ENCODE measurements at regions not wholly inside any gene's neighbourhood (a gene's known extent, or its start where the extent isn't known, plus 50 kb on each side); places are given as distances from the start of the nearest gene placed in this dataset.

- TF ChIP-seq, protein P1, sequence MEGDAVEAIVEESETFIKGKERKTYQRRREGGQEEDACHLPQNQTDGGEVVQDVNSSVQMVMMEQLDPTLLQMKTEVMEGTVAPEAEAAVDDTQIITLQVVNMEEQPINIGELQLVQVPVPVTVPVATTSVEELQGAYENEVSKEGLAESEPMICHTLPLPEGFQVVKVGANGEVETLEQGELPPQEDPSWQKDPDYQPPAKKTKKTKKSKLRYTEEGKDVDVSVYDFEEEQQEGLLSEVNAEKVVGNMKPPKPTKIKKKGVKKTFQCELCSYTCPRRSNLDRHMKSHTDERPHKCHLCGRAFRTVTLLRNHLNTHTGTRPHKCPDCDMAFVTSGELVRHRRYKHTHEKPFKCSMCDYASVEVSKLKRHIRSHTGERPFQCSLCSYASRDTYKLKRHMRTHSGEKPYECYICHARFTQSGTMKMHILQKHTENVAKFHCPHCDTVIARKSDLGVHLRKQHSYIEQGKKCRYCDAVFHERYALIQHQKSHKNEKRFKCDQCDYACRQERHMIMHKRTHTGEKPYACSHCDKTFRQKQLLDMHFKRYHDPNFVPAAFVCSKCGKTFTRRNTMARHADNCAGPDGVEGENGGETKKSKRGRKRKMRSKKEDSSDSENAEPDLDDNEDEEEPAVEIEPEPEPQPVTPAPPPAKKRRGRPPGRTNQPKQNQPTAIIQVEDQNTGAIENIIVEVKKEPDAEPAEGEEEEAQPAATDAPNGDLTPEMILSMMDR (IDR thresholded peaks at IDR 0.05): no peak
- Mint-ChIP-seq H3K27me3 (ENCODE audit: insufficient read depth) (no peaks in the 10 kb centered on the region), H3K4me3 (no peak overlapping the region), H3K36me3 (ENCODE audit: low read depth) (no peaks in the 10 kb centered on the region), H3K4me1 (ENCODE audit: low read depth) (no peaks in the 10 kb centered on the region), H3K27ac (no peak overlapping the region), H3K9me3 (peaks cover 23% of the 10 kb centered on the region)
- no peak for DNase-seq
Observed at GRCh38 chr12:86373813-86374212, 117.6 kb upstream of the MGAT4C start.

- no peak for DNase-seq
- H3K4me3 Mint-ChIP-seq: no peak overlapping the region
- no peaks in the 10 kb centered on the region for H3K27me3 Mint-ChIP-seq (ENCODE audit: insufficient read depth)
- H3K36me3 Mint-ChIP-seq (ENCODE audit: low read depth): no peaks in the 10 kb centered on the region
- H3K9me3 Mint-ChIP-seq: peaks cover 27% of the 10 kb centered on the region
- H3K27ac Mint-ChIP-seq: no peak overlapping the region
- TF ChIP-seq, protein P1 (IDR thresholded peaks at IDR 0.05): no peak
- no peaks in the 10 kb centered on the region for H3K4me1 Mint-ChIP-seq (ENCODE audit: low read depth)
Observed at GRCh38 chr12:86367137-86367536, 110.9 kb upstream of the MGAT4C start.

DNA sequence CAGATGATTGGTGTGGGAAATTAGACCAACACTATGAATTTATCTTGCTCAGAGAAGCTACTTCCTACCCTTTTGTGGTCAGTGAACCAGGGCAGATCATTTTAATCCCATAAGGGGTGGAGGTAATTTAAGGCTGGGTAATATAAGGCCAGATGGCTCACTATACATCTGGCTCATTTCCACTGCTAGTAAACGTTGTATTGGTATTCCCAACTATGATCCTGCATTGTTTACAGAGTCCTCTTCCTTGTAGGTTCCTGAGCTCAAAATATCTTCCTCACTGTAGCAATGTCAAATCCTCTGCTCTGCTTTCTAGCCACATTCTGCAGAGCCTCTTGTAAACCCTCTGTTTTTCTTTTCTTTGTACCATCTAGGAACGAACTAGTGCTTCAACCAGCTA is 93.0 kb upstream of the MGAT4C start:
- Mint-ChIP-seq H3K4me3 (no peak overlapping the region), H3K27ac (no peak overlapping the region), H3K27me3 (ENCODE audit: insufficient read depth) (no peaks in the 10 kb centered on the region), H3K36me3 (ENCODE audit: low read depth) (no peaks in the 10 kb centered on the region), H3K9me3 (peaks cover 9% of the 10 kb centered on the region), H3K4me1 (ENCODE audit: low read depth) (no peaks in the 10 kb centered on the region)
- DNase-seq: no peak
- TF ChIP-seq, protein P1 (IDR thresholded peaks at IDR 0.05): no peak

- TF ChIP-seq, protein P1 (IDR thresholded peaks at IDR 0.05): no peak
- DNase-seq: no peak
- no peaks in the 10 kb centered on the region; the same call in 1 of the 2 replicates for H3K36me3 Mint-ChIP-seq (ENCODE audit: low read depth)
- H3K27me3 Mint-ChIP-seq (ENCODE audit: insufficient read depth): no peaks in the 10 kb centered on the region
- no peak overlapping the region for H3K4me3 Mint-ChIP-seq
- H3K9me3 Mint-ChIP-seq: peaks cover 50% of the 10 kb centered on the region
- H3K27ac Mint-ChIP-seq: no peak overlapping the region
- no peaks in the 10 kb centered on the region for H3K4me1 Mint-ChIP-seq (ENCODE audit: low read depth)
Observed at GRCh38 chr12:86333955-86334522, 77.8 kb upstream of the MGAT4C start.

DNA sequence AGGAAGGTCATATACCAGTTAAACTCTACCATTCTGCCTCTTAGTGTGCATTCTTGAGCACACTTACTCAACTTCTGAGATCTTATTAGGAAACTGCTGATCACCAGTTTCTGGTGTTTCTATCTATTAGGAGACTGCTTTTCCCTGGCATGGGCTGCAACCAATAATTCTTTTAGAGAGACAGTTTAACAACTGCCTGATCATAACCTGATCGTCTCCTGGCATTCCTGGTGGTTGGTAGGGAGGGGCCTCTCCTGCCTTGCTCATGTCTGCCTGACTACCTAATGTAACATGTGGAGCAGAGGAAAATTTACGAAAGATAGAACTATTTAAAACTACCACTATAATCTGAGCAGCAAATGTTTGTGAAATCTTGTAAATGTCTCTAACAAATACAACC is 75.3 kb upstream of the MGAT4C start:
- no peaks in the 10 kb centered on the region; the same call in 1 of the 2 replicates for H3K36me3 Mint-ChIP-seq (ENCODE audit: low read depth)
- peaks cover 41% of the 10 kb centered on the region for H3K9me3 Mint-ChIP-seq
- no peaks in the 10 kb centered on the region for H3K4me1 Mint-ChIP-seq (ENCODE audit: low read depth)
- no peak overlapping the region for H3K4me3 Mint-ChIP-seq
- H3K27ac Mint-ChIP-seq: no peak overlapping the region
- TF ChIP-seq, protein P1 (IDR thresholded peaks at IDR 0.05): no peak
- no peaks in the 10 kb centered on the region for H3K27me3 Mint-ChIP-seq (ENCODE audit: insufficient read depth)
- no peak for DNase-seq

GRCh38 chr12:86331012-86331411 is 74.8 kb upstream of the MGAT4C start:
- Mint-ChIP-seq H3K4me1 (ENCODE audit: low read depth) (no peaks in the 10 kb centered on the region), H3K9me3 (peaks cover 37% of the 10 kb centered on the region), H3K36me3 (ENCODE audit: low read depth) (no peaks in the 10 kb centered on the region; the same call in 1 of the 2 replicates), H3K27me3 (ENCODE audit: insufficient read depth) (no peaks in the 10 kb centered on the region), H3K4me3 (no peak overlapping the region), H3K27ac (no peak overlapping the region)
- DNase-seq: no peak
- TF ChIP-seq, protein P1 (IDR thresholded peaks at IDR 0.05): no peak
